OCI-LY7 (cell line): ENCODE measurements at regions not wholly inside any gene's neighbourhood (a gene's known extent, or its start where the extent isn't known, plus 50 kb on each side); places are given as distances from the start of the nearest gene placed in this dataset.

Experiments
- BruUV-seq: library from RNA; stranded (reverse); fragments of 400-500 nt; replicated peaks from 2 replicates; lab custom pipeline; 2021; lab: Mats Ljungman, UMichigan
- CTCF ChIA-PET: fragments of 300-600 bp; sonication (Branson Sonifier 250); formaldehyde crosslinking; loops from one replicate; lab custom pipeline; 2022; ENCODE audit warnings: antibody characterized with exemption; ENCODE audit not compliant: unreplicated experiment; lab: Charles Lee
- POLR2A ChIA-PET: fragments of 300-600 bp; sonication (Branson Sonifier 250); formaldehyde crosslinking; loops from one replicate; lab custom pipeline; 2022; ENCODE audit warnings: antibody characterized with exemption; lab: Charles Lee
- DNase-seq: peaks from one replicate; pipeline ENCODE4 v3.0.0-alpha.2; 2015; ENCODE audit warnings: low spot score
- H2AFZ ChIP-seq: fragments of 200-600 bp; sonication (generic), shearing (Covaris generic); 2 replicates; pipeline ENCODE4 v1.6.1; 2014; ENCODE audit warnings: mild to moderate bottlenecking, antibody characterized with exemption, low read length, moderate library complexity
- H3K27ac ChIP-seq: fragments of 200-600 bp; sonication (generic); 2 replicates; pipeline ENCODE4 v1.5.1; 2014; ENCODE audit warnings: mixed run types, low read depth, mild to moderate bottlenecking, moderate library complexity, low read length, inconsistent platforms; ENCODE audit not compliant: poor library complexity, severe bottlenecking
- H3K36me3 ChIP-seq: fragments of 200-600 bp; sonication (generic); 2 replicates; pipeline ENCODE4 v1.6.1; 2014; ENCODE audit warnings: mild to moderate bottlenecking, antibody characterized with exemption, low read length, moderate library complexity, mixed read lengths; ENCODE audit not compliant: insufficient read depth
- H3K4me1 ChIP-seq: fragments of 200-600 bp; sonication (generic); 2 replicates; pipeline ENCODE4 v1.5.1; 2014; ENCODE audit warnings: mild to moderate bottlenecking, low read length; ENCODE audit not compliant: insufficient read depth, poor library complexity, severe bottlenecking
- H3K4me2 ChIP-seq: fragments of 200-600 bp; sonication (generic); 2 replicates; pipeline ENCODE4 v1.6.1; 2014; ENCODE audit warnings: mild to moderate bottlenecking, low read length
- H3K4me3 ChIP-seq: fragments of 200-600 bp; sonication (generic); 2 replicates; pipeline ENCODE4 v1.5.1; 2014; ENCODE audit warnings: mild to moderate bottlenecking, low read depth, low read length; ENCODE audit not compliant: poor library complexity, severe bottlenecking
- H3K79me2 ChIP-seq: fragments of 200-600 bp; sonication (generic); 2 replicates; pipeline ENCODE4 v1.6.1; 2016; ENCODE audit warnings: low read depth, mild to moderate bottlenecking, low read length, moderate library complexity, mixed read lengths; ENCODE audit not compliant: insufficient read depth
- H3K9me2 ChIP-seq: fragments of 200-600 bp; sonication (generic); 2 replicates; pipeline ENCODE4 v1.6.1; 2016; ENCODE audit warnings: mild to moderate bottlenecking, low read length, mixed read lengths; ENCODE audit not compliant: insufficient read depth
- H3K9me3 ChIP-seq: fragments of 200-600 bp; sonication (generic); 2 replicates; pipeline ENCODE4 v1.6.1; 2014; ENCODE audit warnings: mild to moderate bottlenecking, mixed run types, low read length, mixed read lengths
- H4K20me1 ChIP-seq: fragments of 200-600 bp; sonication (generic); 2 replicates; pipeline ENCODE4 v1.6.1; 2014; ENCODE audit warnings: mild to moderate bottlenecking, antibody characterized with exemption, low read length, moderate library complexity, mixed read lengths; ENCODE audit not compliant: insufficient read depth
- CTCF ChIP-seq: fragments of 200-600 bp; sonication (generic); conservative IDR thresholded peaks from 2 replicates; pipeline ENCODE4 v1.5.1; 2014; ENCODE audit warnings: mild to moderate bottlenecking, antibody characterized with exemption, low read length, moderate library complexity, mixed read lengths
- EZH2phosphoT487 ChIP-seq: fragments of 200-600 bp; sonication (generic); IDR thresholded peaks from 2 replicates; pipeline ENCODE4 v1.6.1; 2018; ENCODE audit warnings: low read depth, borderline replicate concordance, mild to moderate bottlenecking, mixed run types, antibody characterized with exemption, low read length, moderate library complexity, mixed read lengths
- intact Hi-C: fragments of 100-400 bp; cut with micrococcal nuclease; formaldehyde crosslinking; loops from one replicate; pipeline ENCODE4 v1.10.0; 2022; ENCODE audit not compliant: unreplicated experiment

- intact Hi-C loops, result no loop called here
- no peaks in the 10 kb centered on the region for H3K9me2 ChIP-seq
- no TSS peak for BruUV-seq
- no peak overlapping the region for H3K4me2 ChIP-seq
- H3K4me1 ChIP-seq, result no peaks in the 10 kb centered on the region
- no peak overlapping the region for H3K27ac ChIP-seq
- H3K4me3 ChIP-seq, result no peak overlapping the region
- ChIA-PET POLR2A (no interaction called here), CTCF (no interaction called here)
- no peaks in the 10 kb centered on the region for H3K79me2 ChIP-seq
- no peak overlapping the region for H2AFZ ChIP-seq
- TF ChIP-seq EZH2phosphoT487 (no peak), CTCF (no peak)
- no peaks in the 10 kb centered on the region for H4K20me1 ChIP-seq
- H3K36me3 ChIP-seq, result no peaks in the 10 kb centered on the region
- no peak for DNase-seq
- H3K9me3 ChIP-seq, result no peaks in the 10 kb centered on the region
Measured at GRCh38 chr2:57570961-57571360, 475.6 kb upstream of the VRK2 start.

GRCh38 chr2:57575700-57576268 is 470.8 kb upstream of the VRK2 start:
- H3K4me2 ChIP-seq, result no peak overlapping the region
- no peaks in the 10 kb centered on the region for H3K9me2 ChIP-seq
- no peak overlapping the region for H3K4me3 ChIP-seq
- BruUV-seq, result no TSS peak
- H3K27ac ChIP-seq, result no peak overlapping the region
- ChIA-PET POLR2A (no interaction called here), CTCF (no interaction called here)
- no peaks in the 10 kb centered on the region for H4K20me1 ChIP-seq
- H3K9me3 ChIP-seq, result no peaks in the 10 kb centered on the region
- TF ChIP-seq EZH2phosphoT487, result no peak
- no peak for TF ChIP-seq CTCF
- no peaks in the 10 kb centered on the region for H3K4me1 ChIP-seq
- no peak for DNase-seq
- H2AFZ ChIP-seq, result no peak overlapping the region
- no peaks in the 10 kb centered on the region for H3K36me3 ChIP-seq
- no peaks in the 10 kb centered on the region for H3K79me2 ChIP-seq
- intact Hi-C loops, result no loop called here

GRCh38 chr2:57576983-57577382 is 469.6 kb upstream of the VRK2 start:
- BruUV-seq, result no TSS peak
- Histone ChIP-seq H3K36me3 (no peaks in the 10 kb centered on the region), H3K4me3 (no peak overlapping the region), H3K9me3 (no peaks in the 10 kb centered on the region), H3K4me1 (no peaks in the 10 kb centered on the region), H4K20me1 (no peaks in the 10 kb centered on the region), H2AFZ (no peak overlapping the region), H3K4me2 (no peak overlapping the region), H3K27ac (no peak overlapping the region), H3K79me2 (no peaks in the 10 kb centered on the region), H3K9me2 (no peaks in the 10 kb centered on the region)
- ChIA-PET CTCF (no interaction called here), POLR2A (no interaction called here)
- intact Hi-C loops, result no loop called here
- no peak for DNase-seq
- TF ChIP-seq EZH2phosphoT487 (no peak), CTCF (no peak)
